HG03378 (cell line): ENCODE measurements at regions not wholly inside any gene's neighbourhood (a gene's known extent, or its start where the extent isn't known, plus 50 kb on each side); places are given as distances from the start of the nearest gene placed in this dataset.
A peak's percentile ranks its signal among the peaks of the same experiment; 100 is the strongest.
"Not testable (repeated sequence)": the region's sequence is repeated elsewhere in the genome, so short reads cannot be mapped to it uniquely, and the experiment has no call there.

Experiments
- ATAC-seq: cut with Tn5 transposase; IDR thresholded peaks from one replicate; pipeline ENCODE4 v1.9.1; 2021; ENCODE audit warnings: mild to moderate bottlenecking, moderate library complexity; ENCODE audit not compliant: unreplicated experiment

- ATAC-seq: no peak
Measured at GRCh38 chr3:153785901-153786300, 335.3 kb upstream of the ARHGEF26 start.

DNA sequence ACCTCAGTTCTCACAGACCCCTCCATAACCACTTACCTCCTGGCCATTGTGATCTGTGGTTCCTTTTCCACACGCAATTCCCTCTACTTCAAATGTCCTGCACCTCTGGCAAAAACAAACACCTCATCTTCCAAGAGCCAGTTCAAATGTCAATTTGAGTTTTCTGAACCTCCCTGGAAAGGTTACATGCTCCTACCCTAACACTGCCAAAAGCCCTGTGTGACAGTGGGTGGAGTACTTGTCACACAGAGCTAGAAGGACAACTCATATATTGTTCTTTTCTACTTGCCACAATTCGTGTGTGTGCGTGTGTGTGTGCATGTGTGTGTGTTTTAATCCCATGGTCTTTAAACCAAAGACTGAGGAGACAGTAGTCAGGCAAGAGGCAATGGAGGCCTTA lies 331.8 kb upstream of the ARHGEF26 start:
- ATAC-seq: no peak

DNA sequence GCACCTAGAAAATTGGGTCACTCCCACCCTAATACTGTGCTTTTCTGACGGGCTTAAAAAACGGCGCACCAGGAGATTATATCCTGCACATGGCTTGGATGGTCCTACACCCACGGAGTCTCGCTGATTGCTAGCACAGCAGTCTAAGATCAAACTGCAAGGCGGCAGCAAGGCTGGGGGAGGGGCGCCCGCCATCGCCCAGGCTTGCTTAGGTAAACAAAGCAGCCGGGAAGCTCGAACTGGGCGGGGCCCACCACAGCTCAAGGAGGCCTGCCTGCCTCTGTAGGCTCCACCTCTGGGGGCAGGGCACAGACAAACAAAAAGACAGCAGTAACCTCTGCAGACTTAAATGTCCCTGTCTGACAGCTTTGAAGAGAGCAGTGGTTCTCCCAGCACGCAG lies 324.1 kb upstream of the ARHGEF26 start:
- ATAC-seq: not testable (repeated sequence)

- no peak for ATAC-seq
Measured at GRCh38 chr3:153809097-153809496, 312.1 kb upstream of the ARHGEF26 start.

DNA sequence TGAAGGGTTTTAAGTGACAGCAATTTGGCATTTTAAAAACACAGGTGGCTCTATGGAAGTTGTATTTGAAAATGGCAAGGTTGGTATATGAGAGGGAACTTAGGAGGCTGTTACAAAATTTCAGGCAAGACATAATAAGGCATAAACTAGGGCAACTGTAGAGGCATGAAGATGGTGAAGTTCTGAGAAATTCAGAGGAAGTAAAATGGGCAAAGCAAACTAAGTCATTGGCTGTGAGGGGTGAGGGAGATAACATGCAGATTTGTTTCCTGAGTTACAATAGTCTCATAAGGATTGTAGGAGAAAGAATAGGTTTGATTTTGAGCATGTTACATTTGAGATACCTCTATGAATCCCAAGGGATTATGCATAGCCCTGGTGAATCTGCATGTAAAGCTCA lies 302.9 kb upstream of the ARHGEF26 start:
- no peak for ATAC-seq

DNA sequence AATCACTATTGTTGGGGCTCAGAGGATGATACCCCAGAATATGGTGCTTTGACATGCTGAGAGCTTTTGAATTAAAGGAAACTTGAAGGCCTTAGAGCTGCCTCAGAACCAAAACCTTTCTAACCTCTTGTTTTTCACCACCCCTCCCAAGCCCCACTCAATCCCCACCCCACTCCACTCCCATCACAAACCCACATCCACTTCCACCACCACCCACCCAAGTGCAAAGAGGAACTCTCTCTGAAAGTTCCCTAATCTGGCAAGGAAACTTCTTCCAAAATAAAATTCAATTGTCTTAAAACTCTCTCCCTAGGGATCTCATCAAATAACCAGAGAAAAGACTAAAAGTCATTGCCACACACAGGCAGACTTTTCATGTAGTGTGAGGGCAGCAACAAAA lies 301.2 kb upstream of the ARHGEF26 start:
- ATAC-seq: no peak

- not testable (repeated sequence) for ATAC-seq
Measured at GRCh38 chr3:153828346-153828745, 292.8 kb upstream of the ARHGEF26 start.

DNA sequence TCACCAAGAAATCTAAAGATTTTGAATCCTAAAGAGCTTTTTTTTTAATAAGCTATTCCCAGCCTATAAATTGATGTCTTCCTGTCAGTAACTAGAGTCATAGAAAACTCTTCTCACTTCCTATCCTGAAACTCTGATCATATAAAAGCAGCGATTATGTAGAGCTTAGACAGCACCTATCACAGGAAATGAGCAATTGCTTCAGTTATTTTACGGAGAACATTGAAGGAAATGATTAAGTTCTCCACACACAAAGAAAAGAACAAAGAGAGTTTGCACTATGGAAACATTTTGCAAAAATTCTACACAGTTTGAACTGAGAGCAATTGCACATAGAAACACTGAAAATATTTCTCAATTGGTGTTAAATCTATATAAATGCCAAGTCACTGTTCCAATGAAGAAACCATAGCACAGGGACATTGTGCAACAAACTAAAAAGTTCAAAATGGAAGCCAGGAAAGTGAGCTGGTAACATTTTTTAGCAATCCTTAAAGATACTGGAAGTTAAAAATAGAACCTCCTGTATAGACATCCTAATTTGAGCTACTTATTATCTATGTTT lies 291.5 kb upstream of the ARHGEF26 start:
- ATAC-seq: no peak

GRCh38 chr3:153830552-153830951 lies 290.6 kb upstream of the ARHGEF26 start:
- ATAC-seq: no peak

GRCh38 chr3:153835540-153835939 lies 285.6 kb upstream of the ARHGEF26 start:
- peak; percentile 58 for ATAC-seq

DNA sequence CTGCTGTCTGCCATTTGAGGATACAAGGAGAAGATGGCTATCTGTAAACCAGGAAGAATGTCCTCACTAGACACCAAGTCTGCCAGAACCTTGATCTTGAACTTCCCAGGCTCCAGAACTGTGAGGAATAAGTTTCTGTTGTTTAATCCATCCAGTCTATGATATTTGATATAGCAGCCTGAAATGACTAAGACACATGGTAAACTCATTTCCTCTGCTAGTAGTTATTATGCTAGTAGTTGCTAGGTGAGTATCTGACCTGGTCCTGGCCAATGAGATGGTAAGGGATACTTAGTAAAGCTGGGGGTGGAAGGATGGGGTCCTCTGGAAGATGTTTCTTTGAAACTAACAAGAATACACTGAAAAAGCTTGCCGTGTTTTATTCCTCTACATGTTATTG lies 280.7 kb upstream of the ARHGEF26 start:
- ATAC-seq: no peak

- ATAC-seq: no peak
Measured at GRCh38 chr3:153843994-153844393, 277.2 kb upstream of the ARHGEF26 start.

- no peak for ATAC-seq
Measured at GRCh38 chr3:153845311-153845710, 275.9 kb upstream of the ARHGEF26 start.

DNA sequence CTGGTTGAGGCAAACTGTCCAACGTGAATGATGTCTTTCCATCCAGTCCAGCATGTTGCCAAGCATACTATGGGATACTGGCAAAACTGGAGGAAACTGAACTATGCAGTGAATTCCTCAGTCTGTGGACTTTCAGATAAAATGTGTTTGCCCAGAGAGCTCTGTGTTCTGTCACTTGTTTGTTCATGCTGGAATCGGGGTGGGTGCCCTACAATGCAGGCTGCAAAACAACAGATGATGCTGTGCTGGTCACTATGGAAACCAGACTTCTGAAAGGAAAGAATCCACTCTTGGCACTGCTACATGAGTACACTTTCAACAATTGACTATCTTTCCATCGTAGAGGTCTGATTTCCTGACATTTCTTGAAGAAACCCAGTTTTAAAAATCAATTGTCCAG lies 272.5 kb upstream of the ARHGEF26 start:
- ATAC-seq: no peak

- ATAC-seq: no peak
Measured at GRCh38 chr3:153852355-153852754, 268.8 kb upstream of the ARHGEF26 start.

- no peak for ATAC-seq
Measured at GRCh38 chr3:153853163-153853562, 268.0 kb upstream of the ARHGEF26 start.

GRCh38 chr3:153855772-153856171 lies 265.4 kb upstream of the ARHGEF26 start:
- peak; percentile 62 for ATAC-seq

- ATAC-seq: no peak
Measured at GRCh38 chr3:153856932-153857331, 264.3 kb upstream of the ARHGEF26 start.

- no peak for ATAC-seq
Measured at GRCh38 chr3:153864793-153865192, 256.4 kb upstream of the ARHGEF26 start.

GRCh38 chr3:153866901-153867300 lies 254.3 kb upstream of the ARHGEF26 start:
- no peak for ATAC-seq

GRCh38 chr3:153874348-153874747 lies 246.8 kb upstream of the ARHGEF26 start:
- not testable (repeated sequence) for ATAC-seq

DNA sequence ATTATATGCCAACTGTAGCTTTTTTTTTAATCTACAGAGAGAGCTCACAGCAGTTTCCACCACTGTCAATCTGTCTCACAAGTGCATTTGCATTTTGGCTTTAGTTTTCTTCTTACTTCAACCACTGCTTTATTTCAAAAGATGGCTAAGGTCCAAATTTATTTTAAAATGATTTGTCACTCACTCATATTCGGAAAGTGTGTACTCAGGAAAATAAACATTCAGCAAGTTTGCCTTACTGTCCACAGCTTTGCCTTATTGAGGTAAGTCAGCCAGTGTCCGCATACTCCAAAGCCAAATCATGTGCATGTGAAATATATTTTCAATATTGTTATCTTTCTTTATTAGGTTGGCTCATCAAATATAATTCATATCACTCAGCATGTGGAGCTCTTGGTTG lies 240.7 kb upstream of the ARHGEF26 start:
- ATAC-seq: no peak

GRCh38 chr3:153881201-153881600 lies 240.0 kb upstream of the ARHGEF26 start:
- no peak for ATAC-seq
